Peyer's patch (tissue), 4 donors: ENCODE measurements at regions not wholly inside any gene's neighbourhood (a gene's known extent, or its start where the extent isn't known, plus 50 kb on each side); places are given as distances from the start of the nearest gene placed in this dataset.
"Not testable (repeated sequence)": the region's sequence is repeated elsewhere in the genome, so short reads cannot be mapped to it uniquely, and the experiment has no call there.

Experiments used
- DNase-seq, 3 donors: peaks; one replicate each; pipeline ENCODE4 v3.0.0-alpha.2; 2017 to 2019
- H3K27ac ChIP-seq, 4 donors: fragments of 200-600 bp; sonication (generic); one replicate each; pipeline ENCODE4 v1.5.1; 2016 to 2019
- H3K27me3 ChIP-seq, 2 donors: fragments of 200-600 bp; sonication (generic); one replicate each; pipeline ENCODE4 v1.5.1; 2019
- H3K36me3 ChIP-seq, 3 donors: fragments of 200-600 bp; sonication (generic); one replicate each; pipeline ENCODE4 v1.5.1; 2016 to 2019
- H3K4me1 ChIP-seq, 4 donors: fragments of 200-600 bp; sonication (generic); one replicate each; pipeline ENCODE4 v1.5.1; 2016 to 2019
- H3K4me3 ChIP-seq, 4 donors: fragments of 200-600 bp; sonication (generic); 1 replicate in 3 of 4; 2 replicates in 1 of 4; pipeline ENCODE4 v1.5.1; 2016 to 2019; ENCODE audit warnings: mild to moderate bottlenecking in 1 of 4
- H3K9me3 ChIP-seq, 4 donors: fragments of 200-600 bp; sonication (generic); one replicate each; pipeline ENCODE4 v1.5.1; 2016 to 2019; ENCODE audit warnings: mild to moderate bottlenecking in 1 of 4
- POLR2A ChIP-seq, 2 donors: fragments of 450-650 bp; IDR thresholded peaks; one replicate each; pipeline ENCODE4 v1.5.1; 2017; ENCODE audit warnings: antibody characterized with exemption in 2 of 2, mild to moderate bottlenecking in 2 of 2, moderate library complexity in 2 of 2
- TF ChIP-seq, protein P1 (sequence below), 6 experiments: fragments of 450-650 bp in 4 of 6; fragments of 200-600 bp in 2 of 6; sonication (generic) in 1 of 6; IDR thresholded peaks; one replicate each; pipeline ENCODE4 v1.5.1; 2017 to 2019; ENCODE audit warnings: antibody characterized with exemption in 6 of 6, mild to moderate bottlenecking in 3 of 6, moderate library complexity in 1 of 6

DNA sequence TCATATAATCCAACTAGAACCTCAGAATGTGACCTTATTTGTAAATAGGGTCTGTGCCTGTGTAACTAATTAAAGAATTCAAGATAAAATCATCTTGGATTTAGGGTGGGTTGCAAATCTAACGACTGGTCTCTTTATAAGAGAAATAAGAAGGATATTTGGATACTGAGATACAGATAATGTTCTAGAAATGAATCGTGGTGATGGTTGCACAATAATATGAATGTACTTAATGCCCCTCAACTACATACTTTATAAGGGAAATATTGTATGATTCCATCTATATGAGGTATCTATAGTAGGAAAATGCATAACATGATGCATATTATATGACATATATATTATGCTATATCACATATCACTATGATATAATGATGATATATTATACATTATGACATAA, 265.7 kb downstream of the SEMA3D start:
- Histone ChIP-seq H3K4me3 (no peak overlapping the region), H3K27me3 (no peaks in the 10 kb centered on the region), H3K36me3 (no peaks in the 10 kb centered on the region), H3K9me3 (peaks cover 0 to 5% (median 0%) of the 10 kb centered on the region in 4 donors), H3K27ac (no peak overlapping the region), H3K4me1 (no peaks in the 10 kb centered on the region)
- DNase-seq: no peak
- TF ChIP-seq, protein P1, sequence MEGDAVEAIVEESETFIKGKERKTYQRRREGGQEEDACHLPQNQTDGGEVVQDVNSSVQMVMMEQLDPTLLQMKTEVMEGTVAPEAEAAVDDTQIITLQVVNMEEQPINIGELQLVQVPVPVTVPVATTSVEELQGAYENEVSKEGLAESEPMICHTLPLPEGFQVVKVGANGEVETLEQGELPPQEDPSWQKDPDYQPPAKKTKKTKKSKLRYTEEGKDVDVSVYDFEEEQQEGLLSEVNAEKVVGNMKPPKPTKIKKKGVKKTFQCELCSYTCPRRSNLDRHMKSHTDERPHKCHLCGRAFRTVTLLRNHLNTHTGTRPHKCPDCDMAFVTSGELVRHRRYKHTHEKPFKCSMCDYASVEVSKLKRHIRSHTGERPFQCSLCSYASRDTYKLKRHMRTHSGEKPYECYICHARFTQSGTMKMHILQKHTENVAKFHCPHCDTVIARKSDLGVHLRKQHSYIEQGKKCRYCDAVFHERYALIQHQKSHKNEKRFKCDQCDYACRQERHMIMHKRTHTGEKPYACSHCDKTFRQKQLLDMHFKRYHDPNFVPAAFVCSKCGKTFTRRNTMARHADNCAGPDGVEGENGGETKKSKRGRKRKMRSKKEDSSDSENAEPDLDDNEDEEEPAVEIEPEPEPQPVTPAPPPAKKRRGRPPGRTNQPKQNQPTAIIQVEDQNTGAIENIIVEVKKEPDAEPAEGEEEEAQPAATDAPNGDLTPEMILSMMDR (IDR thresholded peaks at IDR 0.05): no peak
- TF ChIP-seq POLR2A (IDR thresholded peaks at IDR 0.05): no peak

DNA sequence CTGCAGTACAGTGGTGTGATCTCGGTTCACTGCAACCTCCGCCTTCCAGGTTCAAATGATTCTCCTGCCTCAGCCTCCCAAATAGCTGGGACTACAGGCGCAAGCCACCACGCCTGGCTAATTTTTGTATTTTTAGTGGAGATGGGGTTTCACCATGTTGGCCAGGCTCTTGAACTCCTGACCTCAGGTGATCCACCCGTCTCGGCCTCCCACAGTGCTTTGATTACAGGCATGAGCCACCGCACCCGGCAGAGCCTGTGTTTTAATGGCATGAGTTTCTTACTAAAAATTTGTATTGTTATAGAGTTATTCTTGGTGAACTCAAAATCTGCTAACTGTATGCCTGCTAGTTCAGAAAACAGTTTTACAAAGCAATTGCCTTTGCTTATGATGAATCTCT, 269.9 kb downstream of the SEMA3D start:
- not testable (repeated sequence) for H3K4me3 ChIP-seq, H3K9me3 ChIP-seq, H3K27me3 ChIP-seq, DNase-seq, H3K36me3 ChIP-seq, H3K4me1 ChIP-seq, H3K27ac ChIP-seq

DNA sequence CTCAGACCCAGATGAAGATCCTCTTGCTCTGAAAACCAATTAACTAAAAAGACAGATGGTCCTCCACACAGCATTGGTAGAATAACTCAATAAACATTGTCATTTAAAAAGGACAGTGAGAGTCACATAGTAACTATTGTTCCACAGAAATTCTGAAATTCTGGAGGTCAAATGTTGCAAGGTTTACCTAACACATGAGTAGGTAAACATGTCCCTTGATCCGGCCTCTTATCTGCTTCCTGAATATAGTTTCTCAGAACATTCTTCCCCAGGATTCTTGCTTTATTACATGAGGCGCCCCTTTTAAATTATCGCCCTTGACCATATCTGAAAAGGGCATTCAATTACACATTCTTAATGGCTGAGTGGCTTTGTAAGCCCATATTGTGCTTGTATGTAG, 270.7 kb downstream of the SEMA3D start:
- TF ChIP-seq, protein P1 (IDR thresholded peaks at IDR 0.05): no peak
- TF ChIP-seq POLR2A (IDR thresholded peaks at IDR 0.05): no peak
- H3K4me1 ChIP-seq: no peaks in the 10 kb centered on the region
- H3K36me3 ChIP-seq: no peaks in the 10 kb centered on the region
- no peak overlapping the region for H3K4me3 ChIP-seq
- no peak for DNase-seq
- peaks cover 0 to 5% (median 0%) of the 10 kb centered on the region in 4 donors for H3K9me3 ChIP-seq
- no peak overlapping the region for H3K27ac ChIP-seq
- no peaks in the 10 kb centered on the region for H3K27me3 ChIP-seq

DNA sequence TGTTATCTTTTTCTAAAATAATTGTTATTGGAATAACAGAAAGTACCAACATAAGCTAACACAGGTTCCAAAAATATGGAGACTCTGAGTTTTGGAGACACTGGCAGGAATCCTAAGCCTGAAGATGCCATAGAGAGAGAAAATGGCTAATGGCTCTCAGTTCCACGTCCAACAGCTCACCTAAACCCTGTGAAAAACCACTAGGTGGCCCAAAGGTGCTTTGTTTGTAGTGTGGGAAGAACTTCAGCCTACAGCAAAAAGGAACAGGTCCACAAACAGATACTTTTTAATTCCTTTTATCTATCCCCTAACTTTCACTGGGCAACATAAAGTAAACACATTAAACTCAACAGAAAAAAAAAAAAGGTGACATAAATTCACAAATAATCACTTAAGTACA, 272.3 kb downstream of the SEMA3D start:
- Histone ChIP-seq H3K4me3 (no peak overlapping the region), H3K36me3 (no peaks in the 10 kb centered on the region), H3K27me3 (no peaks in the 10 kb centered on the region), H3K9me3 (no peaks in the 10 kb centered on the region), H3K27ac (no peak overlapping the region), H3K4me1 (no peaks in the 10 kb centered on the region)
- no peak for DNase-seq
- TF ChIP-seq, protein P1 (IDR thresholded peaks at IDR 0.05): no peak
- no peak for TF ChIP-seq POLR2A (IDR thresholded peaks at IDR 0.05)

DNA sequence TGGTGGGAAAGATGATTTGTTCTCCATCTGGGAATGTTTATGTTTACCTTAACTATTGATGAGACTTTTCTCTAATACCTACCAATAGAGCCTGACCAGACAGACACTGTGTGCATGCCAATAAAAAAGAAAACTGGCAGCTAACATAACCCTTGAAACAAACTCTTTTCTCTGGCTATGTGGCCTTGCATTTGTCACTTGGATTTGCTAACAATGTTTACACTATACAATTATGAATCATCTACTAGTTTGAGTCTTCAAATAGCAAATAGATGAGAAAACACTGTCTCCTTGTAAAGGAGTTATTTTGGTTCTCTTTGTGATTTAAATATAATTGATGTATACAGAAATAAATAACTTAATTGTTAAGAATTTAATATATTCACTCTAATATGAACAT, 273.1 kb downstream of the SEMA3D start:
- Histone ChIP-seq H3K36me3 (no peaks in the 10 kb centered on the region), H3K4me3 (no peak overlapping the region), H3K27ac (no peak overlapping the region), H3K27me3 (no peaks in the 10 kb centered on the region), H3K4me1 (no peaks in the 10 kb centered on the region), H3K9me3 (no peaks in the 10 kb centered on the region)
- TF ChIP-seq, protein P1 (IDR thresholded peaks at IDR 0.05): no peak
- no peak for TF ChIP-seq POLR2A (IDR thresholded peaks at IDR 0.05)
- DNase-seq: no peak

DNA sequence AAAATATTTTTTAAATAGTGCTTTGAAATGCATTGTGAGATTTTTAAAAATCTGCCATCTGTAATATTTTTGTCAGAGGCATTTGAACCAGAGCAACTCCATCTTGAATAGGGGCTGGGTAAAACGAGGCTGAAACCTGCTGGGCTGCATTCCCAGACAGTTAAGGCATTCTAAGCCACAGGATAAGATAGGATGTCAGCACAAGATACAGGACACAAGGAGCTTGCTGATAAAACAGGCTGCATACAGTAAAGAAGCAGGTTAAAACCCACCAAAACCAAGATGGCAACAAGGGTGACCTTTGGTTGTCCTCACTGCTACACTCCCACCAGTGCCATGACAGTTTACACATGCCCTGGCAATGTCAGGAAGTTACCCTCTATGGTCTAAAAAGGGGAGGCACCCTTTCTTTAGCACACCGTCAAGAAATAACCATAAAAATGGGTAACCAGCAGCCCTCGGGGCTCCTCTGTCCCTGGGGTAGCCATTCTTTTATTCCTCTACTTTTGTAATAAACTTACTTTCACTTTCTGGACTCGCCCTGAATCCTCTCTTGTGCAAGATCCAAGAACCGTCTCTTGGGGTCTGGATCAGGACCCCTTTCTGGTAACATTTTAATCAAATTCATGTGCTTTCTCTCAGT, 273.7 kb downstream of the SEMA3D start:
- TF ChIP-seq, protein P1 (IDR thresholded peaks at IDR 0.05): no peak
- TF ChIP-seq POLR2A (IDR thresholded peaks at IDR 0.05): no peak
- Histone ChIP-seq H3K4me3 (no peak overlapping the region), H3K4me1 (no peaks in the 10 kb centered on the region), H3K36me3 (no peaks in the 10 kb centered on the region), H3K9me3 (no peaks in the 10 kb centered on the region), H3K27me3 (no peaks in the 10 kb centered on the region), H3K27ac (no peak overlapping the region)
- DNase-seq: no peak
